ENCODE measurements at regions not wholly inside any gene's neighbourhood (a gene's known extent, or its start where the extent isn't known, plus 50 kb on each side); places are given as distances from the start of the nearest gene placed in this dataset.

DNA sequence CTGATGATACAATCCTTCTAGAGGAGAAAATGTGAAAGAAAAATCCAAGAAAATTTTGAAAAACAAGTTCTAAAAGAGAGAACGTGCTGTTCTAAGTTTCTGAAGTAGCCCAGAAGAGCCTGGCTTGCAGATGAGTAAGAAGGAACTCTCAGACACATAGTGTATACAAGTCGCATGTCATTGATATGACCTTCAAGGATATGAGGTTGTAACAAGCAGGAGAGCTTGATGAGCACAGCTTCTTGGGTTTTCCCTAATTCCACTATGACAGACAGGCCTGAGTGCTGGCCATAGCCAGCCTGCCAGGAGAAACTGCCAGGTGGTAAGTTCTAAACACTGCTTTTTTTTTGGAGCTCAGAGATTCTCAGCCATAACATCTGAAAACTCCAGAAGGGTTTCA, 235.7 kb upstream of the SIX2 start:
- no peaks in the 10 kb centered on the region for H3K4me1 Mint-ChIP-seq
- no peaks in the 10 kb centered on the region for H3K36me3 Mint-ChIP-seq (ENCODE audit: low read depth)
- H3K4me3 Mint-ChIP-seq: no peak overlapping the region
- no peak overlapping the region for H3K27ac Mint-ChIP-seq
- peaks cover 20% of the 10 kb centered on the region for H3K27me3 Mint-ChIP-seq
- no peak for DNase-seq
- H3K9me3 ChIP-seq (ENCODE audit: control insufficient read depth, low read length, poor library complexity, severe bottlenecking): no peaks in the 10 kb centered on the region
- no peak for ATAC-seq

DNA sequence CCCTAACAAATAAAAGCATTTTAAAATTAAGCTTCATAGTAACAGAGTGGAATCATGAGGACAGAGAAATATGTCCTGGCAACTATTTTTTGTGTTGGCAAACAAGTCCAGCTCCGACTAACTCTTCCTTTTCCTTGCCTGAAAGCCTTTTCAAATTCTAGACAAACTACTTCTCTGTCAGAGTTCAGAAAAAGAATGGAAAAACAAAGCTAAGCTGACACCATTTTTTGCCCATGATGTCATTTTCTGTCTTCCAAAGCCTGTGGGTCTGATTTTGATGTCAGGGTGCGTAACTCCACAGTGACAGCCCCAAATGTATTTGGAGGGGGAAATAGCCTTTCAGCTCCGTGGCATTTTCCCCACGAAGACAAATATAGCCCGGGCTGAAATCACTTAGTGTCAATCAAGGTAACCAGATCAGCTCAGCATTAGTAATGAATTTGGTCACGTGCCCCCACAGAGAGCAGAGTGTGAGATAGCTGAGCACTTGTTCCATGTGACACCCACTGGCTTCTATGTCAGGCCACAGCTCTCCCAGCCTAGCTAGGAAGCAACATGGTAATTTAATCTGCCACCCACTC, 233.0 kb upstream of the SIX2 start:
- Mint-ChIP-seq H3K27me3 (peaks cover 39% of the 10 kb centered on the region), H3K4me3 (no peak overlapping the region), H3K27ac (no peak overlapping the region)

DNA sequence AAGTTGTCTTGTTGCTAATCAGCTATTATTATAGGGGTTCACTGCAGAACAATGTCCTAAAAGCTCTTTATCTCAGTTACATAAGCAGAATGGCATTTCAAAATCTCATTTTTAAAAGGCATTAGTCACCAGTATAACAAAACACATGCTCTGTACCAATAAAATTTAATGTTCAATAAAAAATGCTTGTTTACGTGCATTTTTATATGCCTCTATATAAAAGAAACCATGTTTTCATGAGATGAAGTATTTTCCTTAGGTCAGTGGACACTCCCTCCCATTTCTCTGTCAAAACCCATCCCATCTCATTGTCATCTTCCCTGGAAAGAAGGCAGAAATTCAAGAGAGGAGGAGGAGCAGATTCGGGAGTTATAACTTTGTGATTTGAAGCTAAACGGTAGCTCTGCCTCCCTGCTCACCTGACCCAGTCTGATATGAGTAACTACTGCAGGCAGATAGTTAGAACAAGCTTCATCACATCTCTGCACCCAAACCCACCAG, 231.9 kb upstream of the SIX2 start:
- Mint-ChIP-seq H3K27me3 (peaks cover 51% of the 10 kb centered on the region), H3K36me3 (ENCODE audit: low read depth) (no peaks in the 10 kb centered on the region), H3K4me3 (no peak overlapping the region), H3K4me1 (no peaks in the 10 kb centered on the region), H3K27ac (no peak overlapping the region)
- no peak for ATAC-seq
- DNase-seq: no peak
- H3K9me3 ChIP-seq (ENCODE audit: control insufficient read depth, low read length, poor library complexity, severe bottlenecking): no peaks in the 10 kb centered on the region

More for the DNA sequence above, 233.0 kb upstream of the SIX2 start:
- no peak for DNase-seq
- no peak for ATAC-seq
- H3K9me3 ChIP-seq (ENCODE audit: control insufficient read depth, low read length, poor library complexity, severe bottlenecking): no peaks in the 10 kb centered on the region
- Mint-ChIP-seq H3K36me3 (ENCODE audit: low read depth) (no peaks in the 10 kb centered on the region), H3K4me1 (no peaks in the 10 kb centered on the region)

DNA sequence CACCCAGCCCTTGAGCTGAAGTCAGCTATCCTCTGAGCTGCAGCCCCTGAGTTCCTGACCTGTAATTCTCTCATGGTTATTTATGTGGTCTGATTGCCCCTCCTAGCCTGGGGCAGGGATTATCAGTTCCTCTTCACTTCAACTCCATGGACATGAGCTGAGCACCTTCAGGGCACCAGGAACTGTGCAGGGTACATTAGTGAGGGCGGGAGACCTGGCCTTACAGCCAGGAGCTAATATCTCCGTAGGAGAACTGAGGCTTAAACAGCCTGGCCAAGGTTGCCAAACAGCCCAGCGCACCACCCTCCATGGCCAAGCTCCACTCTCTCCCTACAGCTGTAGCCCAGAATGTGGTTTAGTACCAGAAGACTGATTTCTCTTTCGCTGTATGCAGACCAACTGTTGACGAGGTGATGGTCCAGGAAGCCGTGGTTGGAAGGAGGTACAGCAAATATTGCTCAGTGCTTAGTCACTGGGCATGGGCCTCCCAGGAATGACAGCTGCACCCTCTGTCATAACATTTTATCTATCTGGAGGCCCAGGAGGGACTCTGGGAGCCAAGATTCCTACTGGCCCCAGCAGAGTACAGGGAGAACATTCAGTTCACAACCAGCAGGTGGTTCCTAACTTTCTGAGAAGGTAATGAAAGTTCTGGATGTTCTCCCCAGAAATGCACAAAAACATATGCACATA, 228.7 kb upstream of the SIX2 start:
- Mint-ChIP-seq H3K27ac (no peak overlapping the region), H3K4me3 (no peak overlapping the region), H3K36me3 (ENCODE audit: low read depth) (no peaks in the 10 kb centered on the region), H3K4me1 (no peaks in the 10 kb centered on the region), H3K27me3 (peaks cover 60% of the 10 kb centered on the region)
- no peaks in the 10 kb centered on the region for H3K9me3 ChIP-seq (ENCODE audit: control insufficient read depth, low read length, poor library complexity, severe bottlenecking)
- no peak for DNase-seq
- ATAC-seq: no peak

DNA sequence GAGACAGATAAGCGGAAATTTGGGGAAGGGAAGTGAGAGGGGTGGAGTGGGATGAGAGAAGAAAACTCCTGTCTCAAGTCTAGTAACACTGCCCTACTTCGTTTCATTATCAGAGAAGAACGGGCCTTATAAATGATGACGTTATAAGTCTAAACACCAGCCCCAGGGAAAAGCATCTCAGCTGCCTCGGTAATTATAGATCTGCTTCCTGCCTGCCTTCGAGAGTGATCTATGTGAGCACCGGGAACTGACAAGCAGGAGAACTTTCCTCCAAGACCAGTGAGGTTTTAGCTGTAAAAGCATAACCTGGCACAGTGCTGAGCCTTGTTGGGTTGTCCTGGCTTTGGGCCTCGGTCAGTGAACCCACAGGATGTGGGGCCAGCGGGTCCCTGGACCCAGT, 227.9 kb upstream of the SIX2 start:
- H3K9me3 ChIP-seq (ENCODE audit: control insufficient read depth, low read length, poor library complexity, severe bottlenecking): no peaks in the 10 kb centered on the region
- DNase-seq: no peak
- Mint-ChIP-seq H3K27ac (no peak overlapping the region), H3K27me3 (peaks cover 58% of the 10 kb centered on the region), H3K36me3 (ENCODE audit: low read depth) (no peaks in the 10 kb centered on the region), H3K4me3 (no peak overlapping the region), H3K4me1 (no peaks in the 10 kb centered on the region)
- no peak for ATAC-seq

DNA sequence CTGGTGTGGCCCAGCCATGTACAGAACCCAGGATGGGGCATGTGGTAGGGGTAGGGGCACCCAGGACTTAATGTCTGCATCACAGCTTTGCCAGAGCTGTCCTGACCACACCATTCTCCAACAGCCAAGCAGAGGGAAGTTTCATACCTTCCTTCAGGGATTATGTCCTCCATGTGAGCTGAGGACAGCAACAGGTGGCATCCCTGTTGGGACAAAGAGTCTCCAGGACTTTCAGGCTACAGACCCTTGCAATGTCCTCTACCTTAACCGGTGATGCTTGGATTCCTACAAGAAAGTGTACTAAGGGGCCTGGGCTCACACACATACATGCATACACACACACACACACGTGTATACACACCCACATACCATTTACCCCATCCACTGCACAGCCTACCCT, 227.0 kb upstream of the SIX2 start:
- no peak overlapping the region for H3K4me3 Mint-ChIP-seq

DNA sequence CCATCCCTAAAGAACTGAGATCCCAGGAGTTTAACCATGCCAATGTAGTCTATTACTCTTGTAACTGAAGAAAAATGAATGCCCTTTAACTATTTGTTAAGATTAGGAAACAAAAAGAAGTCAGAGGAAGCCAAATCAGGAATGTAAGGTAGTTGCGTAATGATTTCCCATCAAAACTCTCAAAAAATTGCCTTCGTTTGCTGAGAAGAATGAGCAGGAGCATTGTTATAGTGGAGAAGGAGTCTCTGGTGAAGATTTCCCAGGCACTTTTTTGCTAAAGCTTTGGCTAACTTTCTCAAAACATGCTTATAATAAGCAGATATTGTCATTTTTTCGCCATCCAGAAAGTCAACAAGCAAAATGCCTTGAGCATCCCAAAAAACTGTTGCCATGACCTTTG, 224.0 kb upstream of the SIX2 start:
- no peak for DNase-seq
- Mint-ChIP-seq H3K4me1 (no peaks in the 10 kb centered on the region), H3K27ac (no peak overlapping the region), H3K27me3 (peaks cover 40% of the 10 kb centered on the region), H3K36me3 (ENCODE audit: low read depth) (no peaks in the 10 kb centered on the region), H3K4me3 (no peak overlapping the region)
- no peak for ATAC-seq
- peaks cover 2% of the 10 kb centered on the region for H3K9me3 ChIP-seq (ENCODE audit: control insufficient read depth, low read length, poor library complexity, severe bottlenecking)

More for the DNA sequence above, 227.0 kb upstream of the SIX2 start:
- H3K9me3 ChIP-seq (ENCODE audit: control insufficient read depth, low read length, poor library complexity, severe bottlenecking): no peaks in the 10 kb centered on the region
- no peak for ATAC-seq
- H3K27ac Mint-ChIP-seq: no peak overlapping the region
- H3K36me3 Mint-ChIP-seq (ENCODE audit: low read depth): no peaks in the 10 kb centered on the region
- H3K27me3 Mint-ChIP-seq: peaks cover 54% of the 10 kb centered on the region
- H3K4me1 Mint-ChIP-seq: no peaks in the 10 kb centered on the region
- DNase-seq: no peak

DNA sequence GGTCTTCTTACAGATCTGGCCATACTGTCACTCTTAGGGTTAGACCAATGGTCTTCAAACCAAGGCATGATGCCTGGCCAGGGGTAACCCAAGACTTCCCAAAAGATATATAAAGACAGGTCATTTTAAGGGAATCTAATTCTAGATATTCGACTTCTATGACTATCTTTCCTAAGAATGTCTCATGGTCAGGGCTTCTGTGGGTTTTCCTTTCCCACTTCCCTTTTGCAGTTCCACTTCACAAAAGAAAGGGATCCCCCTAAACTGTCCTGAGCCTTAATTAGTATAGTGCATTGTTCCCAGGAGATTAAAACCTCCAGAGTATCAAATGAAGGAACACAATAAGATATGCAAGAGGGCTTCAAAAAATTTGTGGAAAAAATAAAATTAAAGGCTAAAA, 223.6 kb upstream of the SIX2 start:
- Mint-ChIP-seq H3K27me3 (peaks cover 36% of the 10 kb centered on the region), H3K27ac (no peak overlapping the region), H3K4me3 (no peak overlapping the region), H3K36me3 (ENCODE audit: low read depth) (no peaks in the 10 kb centered on the region), H3K4me1 (no peaks in the 10 kb centered on the region)
- ATAC-seq: no peak
- peaks cover 2% of the 10 kb centered on the region for H3K9me3 ChIP-seq (ENCODE audit: control insufficient read depth, low read length, poor library complexity, severe bottlenecking)
- no peak for DNase-seq

DNA sequence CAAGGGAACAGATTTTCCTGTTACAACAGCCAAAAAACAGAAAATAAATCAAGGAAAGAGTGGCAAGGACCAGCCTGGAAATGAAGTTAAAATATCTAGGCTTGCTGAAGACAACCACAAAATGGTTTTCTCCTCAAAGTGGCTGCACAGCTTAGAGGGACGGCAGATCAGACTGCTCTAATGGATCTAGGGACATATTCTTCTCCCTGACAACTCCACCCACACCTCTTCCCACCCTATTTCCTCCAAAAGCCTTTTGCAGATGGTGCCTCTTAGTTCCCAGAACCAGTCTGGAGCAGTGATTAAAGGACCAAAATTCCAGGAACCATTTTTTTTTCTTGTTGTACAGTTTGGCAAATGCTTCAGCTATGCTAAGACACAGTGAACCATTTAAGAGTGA, 220.2 kb upstream of the SIX2 start:
- Mint-ChIP-seq H3K4me1 (no peaks in the 10 kb centered on the region), H3K36me3 (ENCODE audit: low read depth) (no peaks in the 10 kb centered on the region), H3K27ac (no peak overlapping the region), H3K4me3 (no peak overlapping the region), H3K27me3 (peaks cover 29% of the 10 kb centered on the region)
- H3K9me3 ChIP-seq (ENCODE audit: control insufficient read depth, low read length, poor library complexity, severe bottlenecking): peaks cover 2% of the 10 kb centered on the region
- ATAC-seq: no peak
- no peak for DNase-seq

DNA sequence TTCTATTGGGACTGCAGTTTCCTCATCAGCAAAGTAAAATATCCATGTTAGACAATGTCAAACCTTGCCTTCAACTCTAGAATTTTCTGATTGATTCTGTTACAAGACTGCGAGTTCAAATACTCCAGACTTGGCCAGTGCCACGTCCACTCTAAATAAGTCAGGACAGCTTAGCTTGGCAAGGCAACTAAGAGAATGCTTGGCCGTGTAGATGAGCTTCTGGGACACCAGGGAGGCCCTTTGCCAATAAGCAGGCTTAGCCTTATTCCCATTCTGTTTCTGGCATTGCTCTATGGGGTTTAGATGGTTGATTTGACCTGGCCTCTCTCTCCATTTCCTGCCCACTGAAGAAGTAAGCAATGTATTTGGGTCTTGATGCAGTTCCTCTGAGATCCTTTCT, 218.1 kb upstream of the SIX2 start:
- no peaks in the 10 kb centered on the region for H3K36me3 Mint-ChIP-seq (ENCODE audit: low read depth)

DNA sequence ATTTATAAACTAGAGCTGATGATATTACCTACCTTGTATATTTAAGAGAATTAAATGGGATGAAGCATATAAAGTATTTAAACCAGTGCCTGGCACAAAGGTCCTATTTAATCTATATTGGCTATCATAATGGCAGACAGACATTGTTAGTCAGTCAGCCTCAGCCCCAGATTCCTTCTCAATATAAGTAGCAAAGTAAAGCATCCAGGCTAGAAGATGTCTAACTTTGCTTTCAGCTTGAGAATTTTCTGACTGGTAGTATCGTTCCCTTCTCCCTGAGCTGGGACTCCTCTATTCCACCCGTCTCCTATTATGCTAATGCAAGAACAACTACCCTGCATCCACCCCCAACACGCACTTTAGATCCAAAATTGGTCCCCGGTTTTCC, 215.7 kb upstream of the SIX2 start:
- DNase-seq: no peak
- ATAC-seq: no peak
- no peak overlapping the region for H3K4me3 Mint-ChIP-seq
- H3K4me1 Mint-ChIP-seq: no peaks in the 10 kb centered on the region
- no peak overlapping the region for H3K27ac Mint-ChIP-seq
- H3K36me3 Mint-ChIP-seq (ENCODE audit: low read depth): no peaks in the 10 kb centered on the region
- no peaks in the 10 kb centered on the region for H3K9me3 ChIP-seq (ENCODE audit: control insufficient read depth, low read length, poor library complexity, severe bottlenecking)
- peaks cover 43% of the 10 kb centered on the region for H3K27me3 Mint-ChIP-seq

More for the DNA sequence above, 218.1 kb upstream of the SIX2 start:
- DNase-seq (no peak), ATAC-seq (no peak)
- peaks cover 2% of the 10 kb centered on the region for H3K9me3 ChIP-seq (ENCODE audit: control insufficient read depth, low read length, poor library complexity, severe bottlenecking)
- Mint-ChIP-seq H3K4me3 (no peak overlapping the region), H3K27me3 (peaks cover 27% of the 10 kb centered on the region), H3K27ac (no peak overlapping the region), H3K4me1 (no peaks in the 10 kb centered on the region)

DNA sequence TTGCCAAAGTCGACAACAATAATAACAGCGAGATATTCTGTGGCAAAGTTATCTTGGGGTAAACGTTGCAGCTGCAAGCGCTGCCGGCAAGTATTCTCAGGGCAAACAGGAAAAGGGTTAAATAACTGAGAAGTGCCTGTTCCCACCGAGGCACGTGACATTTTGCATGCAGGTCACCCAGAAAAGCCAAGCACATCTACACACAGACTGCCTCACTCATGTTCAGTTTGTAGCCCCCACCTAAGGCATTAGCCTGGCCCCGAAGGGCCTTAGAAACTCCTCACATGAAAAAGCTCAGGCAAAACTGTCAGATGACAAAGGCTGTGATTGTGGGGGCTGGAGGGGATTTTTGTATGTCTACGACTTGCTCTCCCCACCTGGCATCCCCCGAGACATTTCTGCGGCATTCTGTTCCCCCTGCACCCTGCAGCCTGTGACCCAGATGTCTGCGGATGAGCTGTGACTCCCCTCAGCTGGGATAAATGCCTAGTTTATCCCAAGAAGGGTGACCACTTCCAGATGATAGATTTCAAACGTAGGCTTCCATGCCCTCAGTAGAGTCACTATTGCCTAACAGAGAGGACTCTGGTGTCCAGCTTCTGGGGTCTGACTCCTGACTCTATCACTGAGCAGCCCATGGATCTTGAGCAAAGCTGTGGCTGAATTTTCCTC, 215.2 kb upstream of the SIX2 start:
- ATAC-seq (no peak), DNase-seq (no peak)
- Mint-ChIP-seq H3K27ac (no peak overlapping the region), H3K4me3 (no peak overlapping the region), H3K4me1 (no peaks in the 10 kb centered on the region), H3K36me3 (ENCODE audit: low read depth) (no peaks in the 10 kb centered on the region), H3K27me3 (peaks cover 43% of the 10 kb centered on the region)
- no peaks in the 10 kb centered on the region for H3K9me3 ChIP-seq (ENCODE audit: control insufficient read depth, low read length, poor library complexity, severe bottlenecking)

DNA sequence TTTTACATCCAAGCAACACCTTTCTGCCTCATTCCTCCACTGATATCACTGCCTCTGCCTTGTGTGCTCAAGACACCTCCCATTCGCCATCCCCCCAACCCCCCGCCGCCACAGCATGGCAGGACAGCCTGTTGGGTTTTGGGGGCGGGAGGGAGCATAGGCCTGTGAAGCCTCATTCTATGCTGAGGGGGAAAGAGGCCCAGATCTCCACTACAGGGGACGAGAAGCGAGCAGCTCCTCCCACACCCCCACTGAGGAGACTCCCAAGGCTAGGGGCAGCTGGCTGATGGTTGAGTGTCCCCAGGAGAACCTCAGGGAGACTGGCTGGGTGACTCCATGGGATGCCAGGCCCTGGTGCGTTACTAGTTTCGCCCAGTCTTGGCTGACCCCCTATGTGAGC, 214.3 kb upstream of the SIX2 start:
- no peak for DNase-seq
- Mint-ChIP-seq H3K27me3 (peaks cover 43% of the 10 kb centered on the region), H3K4me3 (no peak overlapping the region), H3K27ac (no peak overlapping the region), H3K36me3 (ENCODE audit: low read depth) (no peaks in the 10 kb centered on the region), H3K4me1 (no peaks in the 10 kb centered on the region)
- ATAC-seq: no peak
- no peaks in the 10 kb centered on the region for H3K9me3 ChIP-seq (ENCODE audit: control insufficient read depth, low read length, poor library complexity, severe bottlenecking)

DNA sequence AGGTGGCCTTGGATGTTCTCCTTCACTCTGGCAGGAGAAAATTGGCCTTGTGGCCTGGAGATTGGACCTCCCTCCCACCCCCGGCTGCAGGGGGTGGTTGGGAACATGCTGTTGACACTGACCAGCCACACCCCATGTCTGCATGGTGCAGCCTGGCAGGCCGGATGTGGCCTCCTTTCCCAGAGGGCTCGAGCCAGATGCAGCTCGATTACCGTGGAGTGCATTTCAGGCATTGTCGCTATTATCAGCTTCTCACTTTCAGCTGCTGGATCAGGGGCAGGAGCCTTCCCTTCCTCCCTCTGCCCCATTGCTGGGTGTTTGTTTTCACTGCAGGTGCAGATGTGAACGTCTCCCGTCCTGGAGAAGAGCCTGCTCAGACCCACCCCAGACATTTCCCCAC, 211.0 kb upstream of the SIX2 start:
- no peaks in the 10 kb centered on the region for H3K36me3 Mint-ChIP-seq (ENCODE audit: low read depth)
- no peaks in the 10 kb centered on the region for H3K9me3 ChIP-seq (ENCODE audit: control insufficient read depth, low read length, poor library complexity, severe bottlenecking)
- no peaks in the 10 kb centered on the region for H3K4me1 Mint-ChIP-seq
- peaks cover 38% of the 10 kb centered on the region for H3K27me3 Mint-ChIP-seq
- ATAC-seq: no peak
- DNase-seq: no peak
- H3K4me3 Mint-ChIP-seq: no peak overlapping the region
- H3K27ac Mint-ChIP-seq: no peak overlapping the region
